GM13977 (cell line): ENCODE measurements at regions not wholly inside any gene's neighbourhood (a gene's known extent, or its start where the extent isn't known, plus 50 kb on each side); places are given as distances from the start of the nearest gene placed in this dataset.
"Not testable (repeated sequence)": the region's sequence is repeated elsewhere in the genome, so short reads cannot be mapped to it uniquely, and the experiment has no call there.

Experiments used
- DNase-seq: peaks from one replicate; pipeline ENCODE4 v3.0.0; 2012; ENCODE audit warnings: low spot score
- in situ Hi-C: fragments of 300-500 bp; cut with MboI; formaldehyde crosslinking; loops from one replicate; pipeline ENCODE4 v1.12.0; 2022; ENCODE audit warnings: low sequenced_read_pairs, low pct_unique_long_range_greater_than_20kb, mixed read lengths, inconsistent platforms; ENCODE audit not compliant: unreplicated experiment
- TF ChIP-seq, protein P1 (sequence below): IDR thresholded peaks from 2 replicates; pipeline ENCODE4 v1.5.1; 2012; ENCODE audit warnings: mild to moderate bottlenecking, control low read depth; ENCODE audit not compliant: insufficient read depth; ENCODE audit errors: extremely low read depth, missing control alignments

DNA sequence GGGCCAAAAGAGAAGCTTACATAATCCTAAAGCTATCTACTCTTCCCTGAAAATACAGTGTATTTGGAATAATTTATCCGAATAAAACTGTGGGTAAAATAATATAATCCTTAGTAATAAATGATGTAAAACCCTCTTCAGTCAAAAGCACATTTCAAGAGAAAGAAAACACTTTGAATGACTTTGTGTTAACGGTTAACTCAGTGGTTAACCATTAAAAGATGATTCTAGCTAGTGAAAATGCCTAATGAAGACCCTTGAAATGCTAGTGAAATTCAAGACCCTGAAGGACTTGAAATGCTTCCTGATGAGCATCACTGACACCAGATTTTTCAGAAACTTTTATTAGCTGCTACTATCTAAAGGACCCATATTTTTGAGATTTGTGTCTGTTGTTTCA lies 70.7 kb downstream of the COX7C start:
- in situ Hi-C loops: no loop called here
- DNase-seq: no peak
- TF ChIP-seq, protein P1, sequence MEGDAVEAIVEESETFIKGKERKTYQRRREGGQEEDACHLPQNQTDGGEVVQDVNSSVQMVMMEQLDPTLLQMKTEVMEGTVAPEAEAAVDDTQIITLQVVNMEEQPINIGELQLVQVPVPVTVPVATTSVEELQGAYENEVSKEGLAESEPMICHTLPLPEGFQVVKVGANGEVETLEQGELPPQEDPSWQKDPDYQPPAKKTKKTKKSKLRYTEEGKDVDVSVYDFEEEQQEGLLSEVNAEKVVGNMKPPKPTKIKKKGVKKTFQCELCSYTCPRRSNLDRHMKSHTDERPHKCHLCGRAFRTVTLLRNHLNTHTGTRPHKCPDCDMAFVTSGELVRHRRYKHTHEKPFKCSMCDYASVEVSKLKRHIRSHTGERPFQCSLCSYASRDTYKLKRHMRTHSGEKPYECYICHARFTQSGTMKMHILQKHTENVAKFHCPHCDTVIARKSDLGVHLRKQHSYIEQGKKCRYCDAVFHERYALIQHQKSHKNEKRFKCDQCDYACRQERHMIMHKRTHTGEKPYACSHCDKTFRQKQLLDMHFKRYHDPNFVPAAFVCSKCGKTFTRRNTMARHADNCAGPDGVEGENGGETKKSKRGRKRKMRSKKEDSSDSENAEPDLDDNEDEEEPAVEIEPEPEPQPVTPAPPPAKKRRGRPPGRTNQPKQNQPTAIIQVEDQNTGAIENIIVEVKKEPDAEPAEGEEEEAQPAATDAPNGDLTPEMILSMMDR: no peak

DNA sequence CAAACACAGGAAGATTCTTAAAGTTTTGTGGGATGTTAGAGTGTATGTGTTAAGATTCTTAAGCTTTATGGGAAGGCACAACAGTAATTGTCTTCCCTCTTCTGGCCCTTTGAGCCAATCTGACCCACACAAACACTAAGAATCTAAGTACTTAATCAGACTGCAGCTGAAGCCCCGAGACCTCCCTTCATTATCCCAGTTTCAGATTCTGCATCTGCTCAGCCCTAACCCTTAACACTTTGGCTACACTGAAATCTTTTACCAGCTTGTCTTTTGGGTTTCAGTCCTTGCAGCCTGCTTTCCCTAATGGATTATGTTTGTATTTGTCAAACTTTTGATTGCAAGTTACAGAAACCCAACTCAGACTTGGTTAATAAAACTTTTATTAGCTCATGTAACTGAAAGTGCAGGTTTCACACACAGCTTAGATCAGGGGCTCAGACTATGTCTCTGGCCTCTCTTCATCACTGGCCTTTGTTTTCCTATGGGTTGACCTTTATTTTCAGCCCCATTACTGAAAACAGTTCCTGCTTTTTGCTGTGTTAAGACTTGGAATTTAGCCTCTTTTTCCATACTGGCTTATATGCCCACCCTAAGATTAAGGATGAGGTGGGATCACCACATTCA lies 71.5 kb downstream of the COX7C start:
- in situ Hi-C loops: no loop called here
- TF ChIP-seq, protein P1: no peak
- DNase-seq: no peak

DNA sequence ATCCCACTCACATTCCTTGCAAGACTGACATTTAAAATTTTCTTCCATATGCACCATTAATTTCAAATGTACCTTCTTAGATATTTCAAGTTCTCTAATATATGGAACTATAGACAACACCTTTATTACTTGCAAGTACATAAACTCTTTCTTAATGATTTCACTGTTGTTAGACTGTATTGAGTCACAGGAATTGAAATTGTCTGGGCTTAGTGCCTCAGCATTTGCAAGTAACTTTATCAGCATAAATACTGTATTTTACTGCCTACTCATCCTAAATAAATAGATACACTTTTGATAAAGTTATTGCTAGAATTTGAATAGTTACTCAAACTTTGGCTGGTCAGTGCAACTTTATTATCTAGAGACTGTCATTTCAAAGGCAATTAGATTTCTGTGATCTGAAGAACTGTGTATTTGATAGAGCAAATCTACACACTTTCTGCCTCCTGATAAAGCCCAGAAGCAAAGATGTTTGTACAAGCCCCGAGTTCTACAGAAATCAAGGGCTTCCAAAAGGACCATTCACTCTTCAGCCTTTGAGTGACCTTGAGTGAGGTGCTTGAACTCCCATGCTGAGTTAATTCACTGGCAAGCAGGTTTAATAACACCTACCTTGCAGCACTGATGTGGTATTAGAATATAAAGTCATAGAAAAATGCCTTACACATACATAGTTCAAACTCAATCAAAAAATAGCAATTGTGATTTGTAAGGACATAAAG lies 91.6 kb downstream of the COX7C start:
- no peak for DNase-seq
- TF ChIP-seq, protein P1: no peak
- in situ Hi-C loops: no loop called here

DNA sequence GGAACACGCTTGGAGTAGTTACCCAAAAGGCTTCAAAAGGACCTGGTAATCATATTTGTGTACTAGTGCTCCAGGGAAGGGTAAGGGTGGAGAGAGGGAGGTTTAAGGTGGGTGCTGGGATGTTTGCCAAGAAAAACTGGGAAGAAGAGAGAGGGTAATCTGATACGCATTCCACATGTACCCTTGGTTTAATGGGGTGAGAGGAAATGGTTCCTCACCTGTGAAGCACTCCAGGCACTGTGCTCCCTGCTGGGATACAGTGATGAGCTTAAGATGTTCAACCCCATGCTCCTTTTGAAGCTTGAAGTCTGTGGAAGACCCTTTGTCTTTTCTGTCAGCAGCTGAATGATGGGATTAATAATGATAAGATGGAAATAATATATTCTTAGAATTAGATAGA lies 98.4 kb downstream of the COX7C start:
- in situ Hi-C loops: no loop called here
- TF ChIP-seq, protein P1: no peak
- DNase-seq: no peak

DNA sequence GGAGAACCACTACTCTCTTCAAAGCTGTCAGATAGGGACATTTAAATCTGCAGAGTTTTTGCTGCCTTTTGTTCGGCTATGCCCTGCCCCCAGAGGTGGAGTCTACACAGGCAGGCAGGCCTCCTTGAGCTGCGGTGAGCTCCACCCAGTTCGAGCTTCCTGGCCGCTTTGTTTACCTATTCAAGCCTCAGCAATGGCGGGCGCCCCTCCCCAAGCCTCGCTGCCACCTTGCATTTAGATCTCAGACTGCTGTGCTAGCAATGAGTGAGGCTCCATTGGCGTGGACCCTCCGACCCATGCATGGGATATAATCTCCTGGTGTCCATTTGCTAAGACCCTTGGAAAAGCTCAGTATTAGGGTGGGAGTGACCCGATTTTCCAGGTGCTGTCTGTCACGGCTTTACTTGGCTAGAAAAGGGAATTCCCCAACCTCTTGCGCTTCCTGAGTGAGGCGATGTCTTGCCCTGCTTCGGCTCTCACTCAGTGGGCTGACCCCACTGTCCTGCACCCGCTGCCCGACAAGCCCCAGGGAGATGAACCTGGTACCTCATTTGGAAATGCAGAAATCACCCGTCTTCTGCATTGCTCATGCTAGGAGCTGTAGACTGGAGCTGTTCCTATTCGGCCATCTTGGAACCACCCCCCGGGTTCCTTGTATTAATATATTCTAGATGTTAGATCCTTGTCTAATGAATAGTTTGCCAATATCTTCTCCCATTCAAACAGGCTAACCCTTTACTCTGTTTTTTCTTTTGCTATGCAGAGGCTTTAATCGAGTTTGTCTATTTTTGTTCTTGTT lies 113.8 kb downstream of the COX7C start:
- DNase-seq, in situ Hi-C loops: not testable (repeated sequence)

DNA sequence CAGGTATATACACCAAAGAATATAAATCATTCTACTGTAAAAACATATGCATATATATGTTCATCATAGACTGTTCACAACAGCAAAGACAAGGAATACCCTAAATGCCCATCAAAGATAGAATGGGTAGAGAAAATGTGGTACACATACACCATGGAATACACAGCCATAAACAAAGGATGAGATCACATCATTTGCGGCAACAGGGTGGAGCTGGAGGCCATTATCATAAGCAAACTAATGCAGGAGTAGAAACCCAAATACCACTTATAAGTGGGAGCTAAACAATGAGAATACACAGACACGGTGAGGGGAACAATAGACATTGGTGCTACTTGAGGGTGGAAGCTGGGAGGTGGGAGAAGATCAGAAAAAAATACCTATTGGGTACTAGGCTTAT lies 117.6 kb downstream of the COX7C start:
- DNase-seq: no peak
- TF ChIP-seq, protein P1: no peak
- in situ Hi-C loops: no loop called here

DNA sequence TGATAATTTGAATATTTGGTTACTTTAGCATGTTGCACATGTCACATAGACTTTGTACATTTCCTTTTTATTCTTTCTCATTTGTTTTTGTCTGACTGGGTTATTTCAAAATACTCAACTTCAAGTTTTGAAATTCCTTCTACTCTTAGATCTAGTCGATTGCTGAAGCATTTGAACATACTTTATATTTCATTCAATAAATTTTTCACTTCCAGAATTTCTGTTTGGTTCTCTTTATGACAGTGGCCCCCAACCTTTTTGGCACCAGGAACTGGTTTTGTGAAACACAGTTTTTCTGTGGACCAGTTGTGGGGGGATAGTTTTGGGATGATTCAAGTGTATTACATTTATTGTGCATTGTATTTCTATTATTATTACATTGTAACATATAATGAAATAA lies 119.8 kb downstream of the COX7C start:
- in situ Hi-C loops: no loop called here
- TF ChIP-seq, protein P1: no peak
- no peak for DNase-seq
